Glomerular endothelial cell (primary cell): ENCODE measurements at regions not wholly inside any gene's neighbourhood (a gene's known extent, or its start where the extent isn't known, plus 50 kb on each side); places are given as distances from the start of the nearest gene placed in this dataset.

Experiments
- DNase-seq: peaks from one replicate; pipeline ENCODE4 v3.0.0-alpha.2; 2011; ENCODE audit warnings: low read depth, low spot score; ENCODE audit errors: extremely low read depth

DNA sequence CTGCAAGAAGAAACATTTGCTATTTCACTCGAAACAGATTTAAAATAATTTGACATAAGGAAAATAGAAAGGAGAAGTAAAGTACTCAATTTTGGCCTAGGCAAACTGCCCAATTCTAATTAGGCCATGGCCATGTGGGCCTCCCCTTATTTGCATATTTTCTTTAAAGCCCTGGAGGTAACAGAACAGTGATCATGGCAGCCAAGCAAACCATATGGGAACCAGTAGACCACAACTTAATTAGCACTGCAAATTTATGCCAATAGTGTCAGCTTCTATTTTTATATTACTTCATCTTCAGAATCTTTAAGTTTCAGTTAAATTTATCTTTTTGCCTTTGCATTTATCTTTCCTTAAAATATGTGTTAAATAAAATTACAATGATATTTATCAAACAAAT lies 63.3 kb upstream of the THSD7A start:
- no peak for DNase-seq

GRCh38 chr7:11896663-11897062 lies 64.7 kb upstream of the THSD7A start:
- DNase-seq, result no peak

DNA sequence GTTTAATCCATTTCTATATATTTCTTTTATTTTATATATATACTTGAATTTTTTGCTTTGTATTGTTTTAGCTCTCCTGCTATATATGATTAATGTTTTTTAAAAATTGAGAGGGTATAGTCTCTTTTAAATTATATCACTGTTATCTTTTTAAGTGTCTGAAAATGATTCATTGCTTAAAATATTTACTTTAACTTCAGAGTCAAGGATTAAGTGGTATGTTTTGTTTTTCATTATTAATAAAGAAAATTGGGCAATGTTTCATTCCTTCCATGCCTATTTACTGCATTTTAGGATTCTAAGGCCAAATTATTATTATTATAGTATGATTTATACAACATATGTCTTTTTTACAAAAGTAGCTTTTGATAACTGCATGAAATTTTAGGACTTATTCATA lies 67.2 kb upstream of the THSD7A start:
- no peak for DNase-seq

GRCh38 chr7:11910253-11910652 lies 78.3 kb upstream of the THSD7A start:
- DNase-seq, result no peak

DNA sequence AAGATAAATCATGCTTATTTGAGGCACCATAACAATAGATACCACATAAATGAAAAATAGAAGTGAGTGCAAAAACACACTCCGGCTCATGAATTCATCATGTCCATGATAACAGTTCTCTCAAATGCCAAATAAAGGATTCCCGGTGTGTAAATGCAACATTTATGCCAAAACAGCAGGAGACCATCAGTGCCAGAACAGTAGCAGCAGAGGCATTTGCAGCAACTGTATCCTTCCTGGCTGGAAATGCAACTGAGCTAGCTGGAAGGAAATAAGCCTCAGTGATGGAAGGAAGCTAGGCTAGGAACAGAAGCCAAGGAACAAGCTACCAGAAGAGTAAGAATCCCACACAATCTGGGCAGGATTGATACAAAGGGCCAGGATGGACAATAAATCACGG lies 79.9 kb upstream of the THSD7A start:
- no peak for DNase-seq

- DNase-seq, result no peak
Measured at GRCh38 chr7:11914645-11915044, 82.6 kb upstream of the THSD7A start.

- no peak for DNase-seq
Measured at GRCh38 chr7:11923376-11923930, 91.5 kb upstream of the THSD7A start.

GRCh38 chr7:11931307-11931706 lies 99.3 kb upstream of the THSD7A start:
- DNase-seq, result no peak

GRCh38 chr7:11934796-11935195 lies 102.8 kb upstream of the THSD7A start:
- no peak for DNase-seq

- DNase-seq, result no peak
Measured at GRCh38 chr7:11935905-11936304, 103.9 kb upstream of the THSD7A start.

- no peak for DNase-seq
Measured at GRCh38 chr7:11946794-11947193, 114.8 kb upstream of the THSD7A start.

- no peak for DNase-seq
Measured at GRCh38 chr7:11950281-11950680, 118.3 kb upstream of the THSD7A start.

DNA sequence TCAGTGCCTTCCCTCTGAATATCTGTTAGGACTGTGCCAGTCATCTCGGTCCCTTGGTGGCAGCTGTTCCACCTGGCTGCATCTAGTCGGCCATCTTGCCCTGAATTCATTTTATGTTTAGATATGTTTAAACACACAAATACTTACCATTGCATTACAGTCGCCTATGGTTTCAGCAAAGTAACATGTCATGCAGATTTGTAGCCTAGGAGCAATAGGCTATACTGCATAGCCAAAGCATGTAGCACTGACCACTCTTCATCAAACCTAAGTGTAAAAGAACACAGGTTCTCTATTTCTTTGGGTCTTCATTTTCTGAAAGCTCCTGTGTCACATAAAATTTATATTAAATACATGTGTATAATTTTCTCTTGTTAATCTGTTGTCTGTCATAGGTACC lies 118.9 kb upstream of the THSD7A start:
- DNase-seq, result no peak

DNA sequence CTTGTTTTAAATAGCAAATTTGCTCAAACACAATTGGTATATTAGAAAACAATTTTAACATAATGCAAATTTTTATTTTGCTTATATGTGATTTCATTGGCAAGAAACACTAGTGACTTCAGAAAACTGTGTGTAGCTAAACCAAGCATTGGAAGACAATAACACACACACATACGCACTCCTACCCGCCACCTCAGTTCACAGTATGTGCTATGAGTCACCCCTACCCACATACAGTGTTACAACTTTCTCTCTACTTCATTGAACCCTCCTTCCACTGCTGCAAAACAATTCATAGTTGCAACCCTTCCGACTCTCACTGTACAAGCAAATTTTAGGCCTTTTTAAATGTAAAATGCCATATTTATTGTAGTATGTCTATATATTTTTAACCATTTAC lies 119.9 kb upstream of the THSD7A start:
- no peak for DNase-seq

GRCh38 chr7:11952972-11953371 lies 121.0 kb upstream of the THSD7A start:
- no peak for DNase-seq

DNA sequence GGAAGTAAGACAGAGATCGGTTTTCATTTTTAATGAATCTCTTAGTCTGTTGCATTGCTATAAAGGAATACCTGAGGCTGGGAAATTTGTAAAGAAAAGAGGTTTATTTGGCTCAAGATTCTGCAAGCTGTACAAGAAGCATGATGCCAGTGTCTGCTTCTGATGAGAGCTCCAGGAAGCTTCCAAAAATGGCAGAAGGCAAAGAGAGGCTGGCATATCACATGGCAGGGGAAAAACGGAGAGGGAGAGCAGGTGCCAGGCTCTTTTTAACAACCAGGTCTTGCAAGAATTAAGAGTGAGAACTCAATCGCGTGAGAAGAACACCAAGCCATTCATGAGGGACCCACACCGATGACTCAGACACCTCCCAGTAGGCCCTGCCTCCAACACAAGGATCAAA lies 125.0 kb upstream of the THSD7A start:
- no peak for DNase-seq

DNA sequence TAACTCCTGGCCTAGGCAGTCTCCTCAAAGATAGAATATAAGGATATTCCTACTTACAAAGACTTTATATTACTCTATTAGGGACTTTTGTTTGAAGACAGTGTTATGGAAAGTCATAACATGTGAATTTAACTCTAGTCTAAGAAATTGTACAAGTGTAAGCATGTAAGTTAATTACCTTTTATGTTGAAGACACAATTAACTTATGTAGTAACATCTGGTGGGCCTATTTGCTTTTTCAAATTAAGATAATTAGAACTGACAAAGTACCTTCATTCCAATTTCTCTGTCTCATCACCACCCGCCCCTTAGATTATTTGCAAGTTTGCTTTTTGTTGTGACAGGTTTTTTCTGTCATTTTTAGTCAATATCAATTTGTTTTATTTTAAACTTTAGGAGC lies 126.0 kb upstream of the THSD7A start:
- no peak for DNase-seq

DNA sequence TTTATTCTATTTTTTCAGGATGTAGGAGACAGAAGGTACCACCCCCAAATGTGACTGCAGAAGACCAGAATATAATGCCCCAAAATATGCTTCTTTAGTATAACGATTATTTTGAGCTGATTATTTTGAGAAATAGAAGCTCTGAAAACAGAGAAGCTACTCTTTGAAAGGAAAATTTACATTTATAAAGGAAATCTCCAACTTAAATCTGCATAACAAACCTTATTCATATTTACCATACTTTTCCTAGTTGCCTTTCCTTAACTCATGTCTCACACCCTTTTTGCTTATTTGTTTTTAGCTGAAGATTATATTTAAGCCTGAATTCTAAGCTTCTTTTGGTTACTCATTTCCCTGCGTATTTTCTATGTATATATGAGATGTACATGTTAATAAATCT lies 127.1 kb upstream of the THSD7A start:
- no peak for DNase-seq

DNA sequence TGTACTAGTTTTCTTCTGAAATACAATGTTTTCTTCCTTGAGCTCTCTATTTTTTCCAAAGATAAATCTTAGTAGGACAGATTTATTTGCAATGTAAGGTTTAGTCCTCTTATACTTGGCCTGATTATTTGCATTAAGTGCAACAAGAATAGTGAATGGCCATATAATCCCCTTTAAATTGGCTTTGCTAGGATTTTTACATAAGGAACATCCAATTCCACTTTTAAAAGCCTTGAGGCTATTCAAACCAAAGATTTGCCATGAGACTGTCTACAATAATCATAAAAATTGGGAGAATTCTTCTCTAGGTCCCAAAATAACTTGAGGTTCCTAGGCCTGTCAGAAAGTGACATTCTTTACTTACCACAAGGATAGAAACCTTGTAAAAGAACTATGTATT lies 128.6 kb upstream of the THSD7A start:
- no peak for DNase-seq

- no peak for DNase-seq
Measured at GRCh38 chr7:11969643-11970042, 137.6 kb upstream of the THSD7A start.

DNA sequence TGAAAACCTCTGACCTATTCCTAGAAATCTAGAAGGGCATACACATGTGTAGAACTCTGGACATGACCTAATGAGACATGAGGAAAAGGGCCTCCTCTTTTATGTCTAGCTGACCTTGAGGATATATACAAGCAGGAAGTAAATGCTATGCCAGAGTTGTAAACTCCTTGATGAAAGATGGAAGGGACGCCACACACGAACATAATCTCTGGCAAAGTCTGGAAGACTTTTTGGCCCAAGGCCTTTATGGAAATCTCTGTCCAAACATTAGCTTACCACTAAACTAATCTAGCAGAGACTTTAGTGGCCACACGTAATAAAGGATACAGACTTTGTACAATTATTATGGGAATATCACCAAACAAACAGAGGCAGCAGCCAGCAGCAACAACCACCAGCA lies 138.1 kb upstream of the THSD7A start:
- no peak for DNase-seq

- DNase-seq, result no peak
Measured at GRCh38 chr7:11985376-11985775, 153.4 kb upstream of the THSD7A start.

DNA sequence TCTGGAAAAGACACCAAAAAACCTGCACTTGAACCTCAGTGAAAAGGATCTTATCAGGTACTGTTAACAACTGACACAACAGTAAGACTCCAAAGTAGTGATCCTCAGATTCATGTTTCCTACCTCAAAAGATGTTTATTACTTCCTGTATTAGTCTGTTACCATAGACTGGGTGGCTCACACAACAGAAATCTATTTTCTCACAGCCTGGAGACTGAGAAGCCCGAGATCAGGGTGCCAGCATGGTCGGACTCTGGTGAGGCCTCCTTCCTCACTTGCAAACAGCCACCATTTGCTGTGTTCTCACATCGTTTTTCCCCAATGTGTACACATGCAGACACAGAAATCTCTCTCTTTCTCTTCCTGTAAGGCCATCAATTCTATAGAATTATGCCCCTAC lies 154.0 kb upstream of the THSD7A start:
- no peak for DNase-seq

- no peak for DNase-seq
Measured at GRCh38 chr7:11988186-11988585, 156.2 kb upstream of the THSD7A start.
